Lung (tissue), 11 donors: ENCODE measurements at regions not wholly inside any gene's neighbourhood (a gene's known extent, or its start where the extent isn't known, plus 50 kb on each side); places are given as distances from the start of the nearest gene placed in this dataset.

Source experiments
- ATAC-seq: fragments of 200-7000 bp; cut with Tn5 transposase; one replicate; pipeline ENCODE4 v1.9.1; 2020; ENCODE audit warnings: moderate number of reproducible peaks; ENCODE audit not compliant: insufficient read depth, low FRiP score
- DNase-seq, 3 donors: peaks; one replicate each; pipeline ENCODE4 v3.0.0-alpha.2; 2013 to 2017
- H3K27ac ChIP-seq, 2 donors: one replicate each; pipeline ENCODE4 v1.5.1; 2013; ENCODE audit warnings: mild to moderate bottlenecking in 2 of 2, moderate library complexity in 2 of 2, control low read depth in 1 of 2, inconsistent platforms in 1 of 2, low read depth in 1 of 2, low read length in 1 of 2
- H3K27me3 ChIP-seq, 3 donors: one replicate each; pipeline ENCODE4 v1.5.1; 2013; ENCODE audit warnings: low read length in 2 of 3; ENCODE audit not compliant: control insufficient read depth in 3 of 3, insufficient read depth in 3 of 3
- H3K36me3 ChIP-seq, 4 donors: one replicate each; pipeline ENCODE4 v1.5.1; 2013; ENCODE audit warnings: low read length in 4 of 4, mild to moderate bottlenecking in 1 of 4, moderate library complexity in 1 of 4; ENCODE audit not compliant: control insufficient read depth in 4 of 4, insufficient read depth in 4 of 4
- H3K4me1 ChIP-seq, 5 donors: one replicate each; pipeline ENCODE4 v1.5.1; 2013; ENCODE audit warnings: low read length in 5 of 5, mild to moderate bottlenecking in 2 of 5, moderate library complexity in 1 of 5; ENCODE audit not compliant: control insufficient read depth in 5 of 5, insufficient read depth in 5 of 5
- H3K4me3 ChIP-seq: one replicate; pipeline ENCODE4 v1.5.1; 2013; ENCODE audit warnings: mild to moderate bottlenecking, control low read depth, moderate library complexity
- H3K9ac ChIP-seq, 2 donors: one replicate each; pipeline ENCODE4 v1.5.1; 2013; ENCODE audit warnings: low read length in 2 of 2, control low read depth in 1 of 2; ENCODE audit not compliant: insufficient read depth in 1 of 2
- H3K9me3 ChIP-seq, 4 donors: one replicate each; pipeline ENCODE4 v1.5.1; 2013; ENCODE audit warnings: low read length in 3 of 4, mild to moderate bottlenecking in 1 of 4, moderate library complexity in 1 of 4; ENCODE audit not compliant: control insufficient read depth in 4 of 4, insufficient read depth in 3 of 4
- WGBS, 2 donors: extraction: QIAGEN DNeasy Blood & Tissue Kit; methylation state at CpG; one replicate each; pipeline ENCODE4 v1.1.7; 2013; 5-methylcytosine and 5-hydroxymethylcytosine counted together
- TF ChIP-seq, protein P1 (sequence below): IDR thresholded peaks from 2 replicates; pipeline ENCODE4 v1.5.1; 2012; ENCODE audit warnings: mild to moderate bottlenecking; ENCODE audit errors: control extremely low read depth, extremely low read depth
- donor health status: control.
- donor health status: control.
- donor health status: Bipolar disorder and iron deficiency.
- donor health status: healthy.
- donor health status: DM: yes; HTN: yes; CAD: no.

DNA sequence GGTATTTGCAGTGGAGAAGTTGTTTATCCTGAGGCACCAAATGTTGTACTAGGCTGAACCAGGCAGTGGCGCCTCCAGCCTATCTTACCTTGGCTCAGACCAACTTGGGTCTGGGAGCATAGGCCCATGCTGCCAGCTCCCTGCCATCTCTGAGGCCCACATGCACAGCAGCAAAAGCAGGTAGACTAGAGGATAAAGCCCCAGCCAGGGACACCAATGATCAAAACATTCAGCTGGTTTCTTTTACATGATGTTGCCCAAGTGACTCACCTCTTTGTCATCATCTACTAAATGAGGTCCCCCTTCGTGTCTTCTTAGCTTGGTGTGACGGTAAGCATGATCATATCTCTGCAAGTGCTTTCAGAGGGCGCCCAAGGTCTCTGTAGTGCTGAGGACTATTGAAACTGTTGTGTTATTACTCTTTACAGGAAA lies 112.1 kb upstream of the DRD2 start:
- H3K9me3 ChIP-seq = no peaks in the 10 kb centered on the region
- no peaks in the 10 kb centered on the region for H3K4me1 ChIP-seq
- H3K27me3 ChIP-seq = no peaks in the 10 kb centered on the region
- no peak overlapping the region for H3K9ac ChIP-seq
- no peak overlapping the region for H3K27ac ChIP-seq
- TF ChIP-seq, protein P1, sequence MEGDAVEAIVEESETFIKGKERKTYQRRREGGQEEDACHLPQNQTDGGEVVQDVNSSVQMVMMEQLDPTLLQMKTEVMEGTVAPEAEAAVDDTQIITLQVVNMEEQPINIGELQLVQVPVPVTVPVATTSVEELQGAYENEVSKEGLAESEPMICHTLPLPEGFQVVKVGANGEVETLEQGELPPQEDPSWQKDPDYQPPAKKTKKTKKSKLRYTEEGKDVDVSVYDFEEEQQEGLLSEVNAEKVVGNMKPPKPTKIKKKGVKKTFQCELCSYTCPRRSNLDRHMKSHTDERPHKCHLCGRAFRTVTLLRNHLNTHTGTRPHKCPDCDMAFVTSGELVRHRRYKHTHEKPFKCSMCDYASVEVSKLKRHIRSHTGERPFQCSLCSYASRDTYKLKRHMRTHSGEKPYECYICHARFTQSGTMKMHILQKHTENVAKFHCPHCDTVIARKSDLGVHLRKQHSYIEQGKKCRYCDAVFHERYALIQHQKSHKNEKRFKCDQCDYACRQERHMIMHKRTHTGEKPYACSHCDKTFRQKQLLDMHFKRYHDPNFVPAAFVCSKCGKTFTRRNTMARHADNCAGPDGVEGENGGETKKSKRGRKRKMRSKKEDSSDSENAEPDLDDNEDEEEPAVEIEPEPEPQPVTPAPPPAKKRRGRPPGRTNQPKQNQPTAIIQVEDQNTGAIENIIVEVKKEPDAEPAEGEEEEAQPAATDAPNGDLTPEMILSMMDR = no peak
- 82 to 90% methylated on average over 4 of the region's 4 CpGs for WGBS, 2 donors
- H3K36me3 ChIP-seq = no peaks in the 10 kb centered on the region
- ATAC-seq = no peak
- H3K4me3 ChIP-seq = no peak overlapping the region
- DNase-seq = no peak

DNA sequence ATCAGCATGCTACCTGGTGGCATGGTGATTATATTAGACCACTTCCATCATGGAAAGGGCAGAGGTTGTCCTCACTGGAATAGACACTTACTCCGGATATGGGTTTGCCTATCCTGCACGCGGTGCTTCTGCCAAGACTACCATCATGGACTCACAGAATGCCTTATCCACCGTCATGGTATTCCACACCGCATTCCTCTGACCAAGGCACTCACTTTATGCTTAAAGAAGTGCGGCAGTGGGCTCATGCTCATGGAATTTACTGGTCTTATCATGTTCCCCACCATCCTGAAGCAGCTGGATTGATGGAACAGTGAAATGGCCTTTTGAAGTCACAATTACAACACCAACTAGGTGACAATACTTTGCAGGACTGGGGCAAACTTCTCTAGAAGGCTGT lies 109.2 kb upstream of the DRD2 start:
- DNase-seq (no peak), ATAC-seq (no peak)
- 92 to 95% methylated on average over 6 of the region's 6 CpGs for WGBS, 2 donors
- no peak overlapping the region for H3K27ac ChIP-seq
- H3K4me1 ChIP-seq = no peaks in the 10 kb centered on the region
- H3K36me3 ChIP-seq = no peaks in the 10 kb centered on the region
- H3K27me3 ChIP-seq = no peaks in the 10 kb centered on the region
- no peaks in the 10 kb centered on the region for H3K9me3 ChIP-seq
- H3K9ac ChIP-seq = no peak overlapping the region
- H3K4me3 ChIP-seq = no peak overlapping the region
- TF ChIP-seq, protein P1 = no peak

DNA sequence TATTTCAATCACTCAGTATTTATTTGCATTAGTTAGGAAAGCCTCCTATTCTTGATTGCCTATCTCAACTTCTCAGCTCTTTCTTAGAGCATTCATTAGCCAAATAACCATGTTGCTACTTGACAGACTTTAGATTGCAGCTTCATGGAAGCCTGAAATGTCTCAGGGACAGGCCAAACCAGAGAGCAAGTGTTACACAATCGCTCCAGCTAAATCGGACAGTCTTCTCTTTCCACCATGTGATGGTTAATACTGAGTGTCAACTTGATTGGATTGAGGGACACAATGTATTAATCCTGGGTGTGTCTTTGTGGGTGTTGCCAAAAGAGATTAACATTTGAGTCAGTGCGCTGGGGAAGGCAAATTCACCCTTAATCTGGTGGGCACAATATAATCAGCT lies 106.5 kb upstream of the DRD2 start:
- TF ChIP-seq, protein P1 = no peak
- H3K4me3 ChIP-seq = no peak overlapping the region
- ATAC-seq (no peak), DNase-seq (no peak)
- H3K27me3 ChIP-seq = no peaks in the 10 kb centered on the region
- H3K36me3 ChIP-seq = no peaks in the 10 kb centered on the region
- H3K9me3 ChIP-seq = no peaks in the 10 kb centered on the region
- no peak overlapping the region for H3K27ac ChIP-seq
- WGBS, 2 donors = 82 to 84% methylated on average over 3 of the region's 3 CpGs
- H3K9ac ChIP-seq = no peak overlapping the region
- H3K4me1 ChIP-seq = no peaks in the 10 kb centered on the region

DNA sequence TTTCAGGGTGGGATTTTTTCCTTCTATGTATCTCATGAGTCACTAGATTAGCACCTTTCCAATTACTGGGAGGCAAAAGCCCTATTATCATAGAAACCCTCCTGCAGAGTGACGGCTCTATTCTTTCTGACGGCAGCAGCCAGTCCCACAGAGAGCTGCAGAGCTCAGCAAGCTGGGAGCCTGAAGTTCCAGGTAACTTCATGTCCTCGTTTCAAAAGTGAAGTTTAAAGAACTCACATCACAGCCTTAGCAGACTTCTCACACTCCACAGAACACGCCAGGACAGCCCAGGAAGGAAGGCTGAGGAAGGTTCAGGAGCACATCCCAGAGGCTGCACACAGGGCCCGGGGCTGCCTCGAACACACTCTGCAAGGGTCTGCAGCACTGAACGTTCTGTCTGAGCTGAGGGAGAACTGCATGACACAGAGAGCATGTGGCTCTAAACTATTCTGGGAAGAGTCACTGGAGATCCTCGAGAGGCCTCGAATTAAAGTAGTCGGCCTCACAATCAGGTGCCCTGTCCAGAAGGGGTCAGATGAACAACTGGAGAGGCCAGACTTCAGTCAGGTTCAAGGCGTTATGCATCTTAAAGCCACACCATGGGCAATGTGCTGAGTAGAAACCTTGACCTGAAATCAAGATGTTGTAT lies 104.2 kb upstream of the DRD2 start:
- H3K9me3 ChIP-seq = no peaks in the 10 kb centered on the region
- H3K9ac ChIP-seq = no peak overlapping the region
- H3K4me1 ChIP-seq = no peaks in the 10 kb centered on the region
- no peak overlapping the region for H3K27ac ChIP-seq
- H3K4me3 ChIP-seq = no peak overlapping the region
- no peaks in the 10 kb centered on the region for H3K27me3 ChIP-seq
- TF ChIP-seq, protein P1 = no peak
- no peaks in the 10 kb centered on the region for H3K36me3 ChIP-seq
- ATAC-seq (no peak), DNase-seq (no peak)
- 78 to 80% methylated on average over 11 of the region's 11 CpGs for WGBS, 2 donors
